ENCODE measurements at regions not wholly inside any gene's neighbourhood (a gene's known extent, or its start where the extent isn't known, plus 50 kb on each side); places are given as distances from the start of the nearest gene placed in this dataset.
"Not testable (repeated sequence)": the region's sequence is repeated elsewhere in the genome, so short reads cannot be mapped to it uniquely, and the experiment has no call there.

DNA sequence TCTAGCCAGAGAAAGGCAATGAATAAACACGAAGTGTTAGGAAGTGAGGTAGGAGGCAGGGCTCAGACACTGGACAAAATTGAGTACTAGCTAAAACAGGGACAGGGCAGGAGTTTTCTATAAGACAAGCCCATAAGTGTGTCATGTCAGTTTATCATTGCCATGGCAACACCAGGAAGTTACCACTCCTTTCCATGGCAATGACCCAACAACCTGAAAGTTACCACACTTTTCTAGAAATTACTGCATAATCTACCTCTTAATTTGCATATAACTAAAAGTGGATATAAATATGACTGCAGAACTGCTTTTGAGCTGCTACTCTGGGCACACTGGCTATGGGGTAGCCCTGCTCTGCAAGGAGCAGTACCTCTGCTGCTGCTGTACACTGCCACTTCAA lies 442.5 kb upstream of the COX7C start:
- no peaks in the 10 kb centered on the region for H3K27me3 ChIP-seq (ENCODE audit: control insufficient read depth, insufficient read depth, low read length)
- no peaks in the 10 kb centered on the region for H3K9me3 ChIP-seq (ENCODE audit: control insufficient read depth, low read length)
- H3K9ac ChIP-seq (ENCODE audit: low read length) = no peak overlapping the region
- no peak overlapping the region for H3K4me3 ChIP-seq (ENCODE audit: low read length)
- no peaks in the 10 kb centered on the region for H3K36me3 ChIP-seq (ENCODE audit: control insufficient read depth, insufficient read depth, low read length)
- H3K4me1 ChIP-seq (ENCODE audit: control insufficient read depth, insufficient read depth, low read length) = no peaks in the 10 kb centered on the region

GRCh38 chr5:86199287-86199686 lies 418.5 kb upstream of the COX7C start:
- Histone ChIP-seq H3K4me3 (ENCODE audit: low read length) (no peak overlapping the region), H3K4me1 (ENCODE audit: control insufficient read depth, insufficient read depth, low read length) (no peaks in the 10 kb centered on the region), H3K27me3 (ENCODE audit: control insufficient read depth, insufficient read depth, low read length) (no peaks in the 10 kb centered on the region), H3K9me3 (ENCODE audit: control insufficient read depth, low read length) (no peaks in the 10 kb centered on the region), H3K36me3 (ENCODE audit: control insufficient read depth, insufficient read depth, low read length) (no peaks in the 10 kb centered on the region), H3K9ac (ENCODE audit: low read length) (no peak overlapping the region)

GRCh38 chr5:86228147-86228546 lies 389.6 kb upstream of the COX7C start:
- Histone ChIP-seq H3K27me3 (ENCODE audit: control insufficient read depth, insufficient read depth, low read length) (no peaks in the 10 kb centered on the region), H3K4me1 (ENCODE audit: control insufficient read depth, insufficient read depth, low read length) (no peaks in the 10 kb centered on the region), H3K9me3 (ENCODE audit: control insufficient read depth, low read length) (no peaks in the 10 kb centered on the region), H3K9ac (ENCODE audit: low read length) (no peak overlapping the region), H3K4me3 (ENCODE audit: low read length) (no peak overlapping the region), H3K36me3 (ENCODE audit: control insufficient read depth, insufficient read depth, low read length) (no peaks in the 10 kb centered on the region)

- no peaks in the 10 kb centered on the region for H3K4me1 ChIP-seq (ENCODE audit: control insufficient read depth, insufficient read depth, low read length)
- no peak overlapping the region for H3K4me3 ChIP-seq (ENCODE audit: low read length)
- H3K9ac ChIP-seq (ENCODE audit: low read length) = no peak overlapping the region
- H3K27me3 ChIP-seq (ENCODE audit: control insufficient read depth, insufficient read depth, low read length) = no peaks in the 10 kb centered on the region
- no peaks in the 10 kb centered on the region for H3K36me3 ChIP-seq (ENCODE audit: control insufficient read depth, insufficient read depth, low read length)
- no peaks in the 10 kb centered on the region for H3K9me3 ChIP-seq (ENCODE audit: control insufficient read depth, low read length)
Observed at GRCh38 chr5:86232246-86232645, 385.5 kb upstream of the COX7C start.

- H3K36me3 ChIP-seq (ENCODE audit: control insufficient read depth, insufficient read depth, low read length) = no peaks in the 10 kb centered on the region
- H3K9me3 ChIP-seq (ENCODE audit: control insufficient read depth, low read length) = no peaks in the 10 kb centered on the region
- no peak overlapping the region for H3K4me3 ChIP-seq (ENCODE audit: low read length)
- H3K9ac ChIP-seq (ENCODE audit: low read length) = no peak overlapping the region
- no peaks in the 10 kb centered on the region for H3K4me1 ChIP-seq (ENCODE audit: control insufficient read depth, insufficient read depth, low read length)
- no peaks in the 10 kb centered on the region for H3K27me3 ChIP-seq (ENCODE audit: control insufficient read depth, insufficient read depth, low read length)
Observed at GRCh38 chr5:86244153-86244552, 373.6 kb upstream of the COX7C start.

- H3K9me3 ChIP-seq (ENCODE audit: control insufficient read depth, low read length) = no peaks in the 10 kb centered on the region
- no peak overlapping the region for H3K4me3 ChIP-seq (ENCODE audit: low read length)
- H3K4me1 ChIP-seq (ENCODE audit: control insufficient read depth, insufficient read depth, low read length) = no peaks in the 10 kb centered on the region
- no peak overlapping the region for H3K9ac ChIP-seq (ENCODE audit: low read length)
- H3K36me3 ChIP-seq (ENCODE audit: control insufficient read depth, insufficient read depth, low read length) = no peaks in the 10 kb centered on the region
- no peaks in the 10 kb centered on the region for H3K27me3 ChIP-seq (ENCODE audit: control insufficient read depth, insufficient read depth, low read length)
Observed at GRCh38 chr5:86257871-86258270, 359.9 kb upstream of the COX7C start.

GRCh38 chr5:86284400-86285190 lies 333.1 kb upstream of the COX7C start:
- H3K36me3 ChIP-seq (ENCODE audit: control insufficient read depth, insufficient read depth, low read length); H3K9me3 ChIP-seq (ENCODE audit: control insufficient read depth, low read length); H3K4me3 ChIP-seq (ENCODE audit: low read length); H3K9ac ChIP-seq (ENCODE audit: low read length); H3K4me1 ChIP-seq (ENCODE audit: control insufficient read depth, insufficient read depth, low read length); H3K27me3 ChIP-seq (ENCODE audit: control insufficient read depth, insufficient read depth, low read length): not testable (repeated sequence)

GRCh38 chr5:86287437-86287836 lies 330.3 kb upstream of the COX7C start:
- H3K9ac ChIP-seq (ENCODE audit: low read length); H3K27me3 ChIP-seq (ENCODE audit: control insufficient read depth, insufficient read depth, low read length); H3K9me3 ChIP-seq (ENCODE audit: control insufficient read depth, low read length); H3K36me3 ChIP-seq (ENCODE audit: control insufficient read depth, insufficient read depth, low read length); H3K4me3 ChIP-seq (ENCODE audit: low read length); H3K4me1 ChIP-seq (ENCODE audit: control insufficient read depth, insufficient read depth, low read length): not testable (repeated sequence)

GRCh38 chr5:86289786-86290185 lies 328.0 kb upstream of the COX7C start:
- not testable (repeated sequence) for H3K27me3 ChIP-seq (ENCODE audit: control insufficient read depth, insufficient read depth, low read length); H3K9me3 ChIP-seq (ENCODE audit: control insufficient read depth, low read length); H3K9ac ChIP-seq (ENCODE audit: low read length); H3K4me3 ChIP-seq (ENCODE audit: low read length); H3K4me1 ChIP-seq (ENCODE audit: control insufficient read depth, insufficient read depth, low read length); H3K36me3 ChIP-seq (ENCODE audit: control insufficient read depth, insufficient read depth, low read length)

DNA sequence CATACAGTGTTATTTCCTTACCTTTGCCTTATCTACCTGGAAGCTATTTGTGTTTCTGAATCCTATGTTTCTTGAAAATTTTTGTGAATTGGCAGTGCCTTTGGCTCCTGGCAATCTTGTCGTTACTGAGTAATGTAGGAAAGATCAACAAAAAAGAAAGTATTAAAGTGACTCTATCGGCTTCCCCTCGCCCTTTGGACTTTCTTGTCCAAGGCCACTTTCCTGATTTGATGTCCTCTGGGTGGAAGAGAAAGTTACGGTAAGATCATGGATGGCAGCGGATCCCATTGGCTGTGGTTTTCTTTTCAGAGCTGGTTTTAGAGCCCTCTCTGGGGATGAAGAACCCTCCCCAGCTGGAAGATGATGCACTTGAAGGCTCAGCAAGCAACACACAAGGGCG lies 324.9 kb upstream of the COX7C start:
- H3K4me3 ChIP-seq (ENCODE audit: low read length); H3K9me3 ChIP-seq (ENCODE audit: control insufficient read depth, low read length); H3K36me3 ChIP-seq (ENCODE audit: control insufficient read depth, insufficient read depth, low read length); H3K4me1 ChIP-seq (ENCODE audit: control insufficient read depth, insufficient read depth, low read length); H3K27me3 ChIP-seq (ENCODE audit: control insufficient read depth, insufficient read depth, low read length); H3K9ac ChIP-seq (ENCODE audit: low read length): not testable (repeated sequence)

- not testable (repeated sequence) for H3K9me3 ChIP-seq (ENCODE audit: control insufficient read depth, low read length); H3K9ac ChIP-seq (ENCODE audit: low read length); H3K36me3 ChIP-seq (ENCODE audit: control insufficient read depth, insufficient read depth, low read length); H3K4me1 ChIP-seq (ENCODE audit: control insufficient read depth, insufficient read depth, low read length); H3K4me3 ChIP-seq (ENCODE audit: low read length); H3K27me3 ChIP-seq (ENCODE audit: control insufficient read depth, insufficient read depth, low read length)
Observed at GRCh38 chr5:86302643-86303042, 315.1 kb upstream of the COX7C start.

GRCh38 chr5:86305050-86305449 lies 312.7 kb upstream of the COX7C start:
- H3K36me3 ChIP-seq (ENCODE audit: control insufficient read depth, insufficient read depth, low read length); H3K27me3 ChIP-seq (ENCODE audit: control insufficient read depth, insufficient read depth, low read length); H3K9ac ChIP-seq (ENCODE audit: low read length); H3K4me3 ChIP-seq (ENCODE audit: low read length); H3K9me3 ChIP-seq (ENCODE audit: control insufficient read depth, low read length); H3K4me1 ChIP-seq (ENCODE audit: control insufficient read depth, insufficient read depth, low read length): not testable (repeated sequence)

GRCh38 chr5:86314951-86315350 lies 302.8 kb upstream of the COX7C start:
- Histone ChIP-seq H3K4me3 (ENCODE audit: low read length) (no peak overlapping the region), H3K9me3 (ENCODE audit: control insufficient read depth, low read length) (no peaks in the 10 kb centered on the region), H3K4me1 (ENCODE audit: control insufficient read depth, insufficient read depth, low read length) (no peaks in the 10 kb centered on the region), H3K27me3 (ENCODE audit: control insufficient read depth, insufficient read depth, low read length) (no peaks in the 10 kb centered on the region), H3K9ac (ENCODE audit: low read length) (no peak overlapping the region), H3K36me3 (ENCODE audit: control insufficient read depth, insufficient read depth, low read length) (no peaks in the 10 kb centered on the region)

All from mucosa of stomach (tissue), 1 donor.